WERI-Rb-1 (cell line): ENCODE measurements at regions not wholly inside any gene's neighbourhood (a gene's known extent, or its start where the extent isn't known, plus 50 kb on each side); places are given as distances from the start of the nearest gene placed in this dataset.
A peak's percentile ranks its signal among the peaks of the same experiment; 100 is the strongest.

Experiments used
- DNase-seq: peaks from one replicate; pipeline ENCODE4 v3.0.0-alpha.2; 2020
- H3K27ac ChIP-seq: fragments of 250-450 bp; sonication (Bioruptor Pico); 2 replicates; pipeline ENCODE4 v1.5.1; 2020; ENCODE audit warnings: mild to moderate bottlenecking, moderate library complexity
- H3K27me3 ChIP-seq: fragments of 250-450 bp; sonication (Bioruptor Pico); 2 replicates; pipeline ENCODE4 v1.5.1; 2021; ENCODE audit warnings: mild to moderate bottlenecking, low read depth, moderate library complexity; ENCODE audit not compliant: insufficient read depth, severe bottlenecking
- H3K36me3 ChIP-seq: fragments of 250-450 bp; sonication (Bioruptor Pico); 2 replicates; pipeline ENCODE4 v1.5.1; 2020; ENCODE audit warnings: mild to moderate bottlenecking, moderate library complexity
- H3K4me3 ChIP-seq: 2 replicates; pipeline ENCODE4 v1.5.1; 2011; ENCODE audit warnings: low read depth, mild to moderate bottlenecking, control low read depth, low read length
- H3K9me3 ChIP-seq: fragments of 250-450 bp; sonication (Bioruptor Pico); 2 replicates; pipeline ENCODE4 v1.5.1; 2021; ENCODE audit warnings: mild to moderate bottlenecking, moderate library complexity; ENCODE audit not compliant: severe bottlenecking
- TF ChIP-seq, protein P1 (sequence below): IDR thresholded peaks from 2 replicates; pipeline ENCODE4 v1.5.1; 2011; ENCODE audit warnings: low read depth, mild to moderate bottlenecking, control low read depth, inconsistent platforms, low read length

- no peak overlapping the region for H3K4me3 ChIP-seq
- TF ChIP-seq, protein P1, sequence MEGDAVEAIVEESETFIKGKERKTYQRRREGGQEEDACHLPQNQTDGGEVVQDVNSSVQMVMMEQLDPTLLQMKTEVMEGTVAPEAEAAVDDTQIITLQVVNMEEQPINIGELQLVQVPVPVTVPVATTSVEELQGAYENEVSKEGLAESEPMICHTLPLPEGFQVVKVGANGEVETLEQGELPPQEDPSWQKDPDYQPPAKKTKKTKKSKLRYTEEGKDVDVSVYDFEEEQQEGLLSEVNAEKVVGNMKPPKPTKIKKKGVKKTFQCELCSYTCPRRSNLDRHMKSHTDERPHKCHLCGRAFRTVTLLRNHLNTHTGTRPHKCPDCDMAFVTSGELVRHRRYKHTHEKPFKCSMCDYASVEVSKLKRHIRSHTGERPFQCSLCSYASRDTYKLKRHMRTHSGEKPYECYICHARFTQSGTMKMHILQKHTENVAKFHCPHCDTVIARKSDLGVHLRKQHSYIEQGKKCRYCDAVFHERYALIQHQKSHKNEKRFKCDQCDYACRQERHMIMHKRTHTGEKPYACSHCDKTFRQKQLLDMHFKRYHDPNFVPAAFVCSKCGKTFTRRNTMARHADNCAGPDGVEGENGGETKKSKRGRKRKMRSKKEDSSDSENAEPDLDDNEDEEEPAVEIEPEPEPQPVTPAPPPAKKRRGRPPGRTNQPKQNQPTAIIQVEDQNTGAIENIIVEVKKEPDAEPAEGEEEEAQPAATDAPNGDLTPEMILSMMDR, result no peak
- no peaks in the 10 kb centered on the region for H3K27me3 ChIP-seq
- H3K36me3 ChIP-seq, result no peaks in the 10 kb centered on the region
- H3K9me3 ChIP-seq, result no peaks in the 10 kb centered on the region
- DNase-seq, result no peak
- H3K27ac ChIP-seq, result no peak overlapping the region
Measured at GRCh38 chr5:20608567-20608966, 620.6 kb upstream of the CDH18 start.

- Histone ChIP-seq H3K36me3 (no peaks in the 10 kb centered on the region), H3K9me3 (peaks cover 2% of the 10 kb centered on the region), H3K4me3 (no peak overlapping the region), H3K27ac (no peak overlapping the region), H3K27me3 (no peaks in the 10 kb centered on the region)
- TF ChIP-seq, protein P1, result no peak
- no peak for DNase-seq
Measured at GRCh38 chr5:20605732-20606525, 617.9 kb upstream of the CDH18 start.

DNA sequence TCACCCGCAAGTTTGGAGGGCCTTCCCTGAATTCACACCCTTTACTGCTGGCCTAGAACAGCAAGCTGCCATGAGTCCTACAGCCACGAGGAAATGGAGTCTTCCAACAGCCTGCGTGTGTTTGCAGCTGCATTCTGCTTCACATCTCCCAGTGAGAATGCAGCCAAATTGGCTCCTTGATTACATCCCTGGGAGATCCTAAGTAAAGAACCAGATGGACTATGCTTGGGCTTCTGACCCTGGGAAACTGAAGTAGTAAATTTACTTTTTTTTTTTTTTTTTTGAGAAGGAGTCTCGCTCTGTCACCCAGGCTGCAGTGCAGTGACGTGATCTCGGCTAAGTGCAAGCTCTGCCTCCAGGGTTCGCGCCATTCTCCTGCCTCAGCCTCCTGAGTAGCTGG lies 617.0 kb upstream of the CDH18 start:
- Histone ChIP-seq H3K9me3 (peaks cover 2% of the 10 kb centered on the region), H3K27me3 (no peaks in the 10 kb centered on the region), H3K36me3 (no peaks in the 10 kb centered on the region), H3K27ac (no peak overlapping the region), H3K4me3 (no peak overlapping the region)
- DNase-seq, result no peak
- TF ChIP-seq, protein P1, result no peak

GRCh38 chr5:20601678-20602100 lies 613.7 kb upstream of the CDH18 start:
- TF ChIP-seq, protein P1, result peak; percentile 36
- DNase-seq, result peak; percentile 93
- Histone ChIP-seq H3K27ac (peak overlapping the region; percentile 43), H3K4me3 (no peak overlapping the region), H3K36me3 (no peaks in the 10 kb centered on the region), H3K9me3 (peaks cover 2% of the 10 kb centered on the region), H3K27me3 (no peaks in the 10 kb centered on the region)

DNA sequence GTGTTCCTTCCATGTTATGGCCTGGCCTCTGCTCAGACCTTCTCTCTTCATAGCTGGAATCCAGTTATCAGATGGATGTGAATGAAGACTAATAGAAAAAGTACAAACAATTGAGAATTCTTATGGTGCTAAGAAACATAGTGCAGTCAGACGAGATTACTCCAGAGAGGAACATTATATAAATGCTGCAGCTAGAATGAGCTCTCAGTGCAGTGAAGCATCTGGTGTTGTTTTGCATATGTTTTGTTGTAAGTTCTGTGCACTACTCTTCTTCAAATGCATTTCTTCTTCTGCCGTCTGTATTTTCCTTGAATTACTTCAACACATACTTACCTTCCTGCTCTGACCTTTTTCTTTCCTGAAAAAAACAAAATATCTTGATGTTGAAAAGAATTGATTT lies 602.4 kb upstream of the CDH18 start:
- no peaks in the 10 kb centered on the region for H3K36me3 ChIP-seq
- no peak for DNase-seq
- TF ChIP-seq, protein P1, result no peak
- no peak overlapping the region for H3K4me3 ChIP-seq
- no peaks in the 10 kb centered on the region for H3K9me3 ChIP-seq
- no peaks in the 10 kb centered on the region for H3K27me3 ChIP-seq
- no peak overlapping the region for H3K27ac ChIP-seq

DNA sequence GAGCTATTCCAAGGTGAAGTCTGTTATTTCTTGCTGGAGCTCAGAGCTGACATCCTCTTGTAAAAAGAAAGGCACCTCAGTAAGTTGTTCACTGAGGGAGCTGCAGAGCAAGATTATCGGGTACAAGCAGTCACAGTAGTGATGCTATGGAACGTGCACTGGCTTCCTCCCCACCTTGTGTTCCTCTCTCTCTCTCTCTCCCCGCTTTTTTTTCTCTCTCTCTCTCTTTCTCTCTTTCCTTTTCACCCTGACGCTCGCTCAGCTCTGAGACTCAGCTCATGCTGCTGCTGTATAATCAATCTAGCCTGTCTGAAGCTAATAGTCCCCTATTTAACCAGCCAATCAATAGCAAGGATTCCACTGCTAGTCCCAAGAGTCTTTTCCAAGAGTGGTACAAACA lies 587.6 kb upstream of the CDH18 start:
- TF ChIP-seq, protein P1, result no peak
- no peak overlapping the region for H3K4me3 ChIP-seq
- H3K9me3 ChIP-seq, result no peaks in the 10 kb centered on the region
- no peaks in the 10 kb centered on the region for H3K27me3 ChIP-seq
- H3K36me3 ChIP-seq, result no peaks in the 10 kb centered on the region
- no peak overlapping the region for H3K27ac ChIP-seq
- DNase-seq, result no peak
